Endothelial cell of umbilical vein (primary cell): ENCODE measurements at regions not wholly inside any gene's neighbourhood (a gene's known extent, or its start where the extent isn't known, plus 50 kb on each side); places are given as distances from the start of the nearest gene placed in this dataset.
"Not testable (repeated sequence)": the region's sequence is repeated elsewhere in the genome, so short reads cannot be mapped to it uniquely, and the experiment has no call there.

Experiments
- BruUV-seq: library from RNA; stranded (reverse); fragments of 400-500 nt; replicated peaks from 2 replicates; lab custom pipeline; 2021; lab: Mats Ljungman, UMichigan
- CTCF ChIA-PET: fragments of 300-600, 350-600 bp; sonication (Branson Sonifier 250); formaldehyde crosslinking; loops from one replicate; lab custom pipeline; 2021; ENCODE audit warnings: antibody characterized with exemption, inconsistent platforms; lab: Charles Lee
- POLR2A ChIA-PET: fragments of 300-600, 350-600 bp; sonication (Branson Sonifier 250); formaldehyde crosslinking; loops from one replicate; lab custom pipeline; 2021; ENCODE audit warnings: antibody characterized with exemption, inconsistent platforms; lab: Charles Lee
- DNase-seq: peaks from one replicate; pipeline ENCODE4 v3.0.0-alpha.2; 2011; ENCODE audit warnings: low read depth, low spot score
- FAIRE-seq: peaks from 2 replicates; lab custom pipeline; 2011; peaks lifted over from hg19 to GRCh38; lab: Jason Lieb, UNC
- H2AFZ ChIP-seq: 2 replicates; pipeline ENCODE4 v1.6.0; 2012; ENCODE audit warnings: low read depth, low read length, control low read depth, inconsistent platforms
- H3K27ac ChIP-seq: 2 replicates; pipeline ENCODE4 v1.5.1; 2011; ENCODE audit warnings: low read depth, mild to moderate bottlenecking, control low read depth, low read length, moderate library complexity; ENCODE audit not compliant: insufficient read depth
- H3K27me3 ChIP-seq, 2 experiments: 2 replicates each; pipeline versions ENCODE4 v1.6.0 to v1.6.1; 2011; ENCODE audit warnings: low read length in 2 of 2, mixed read lengths in 1 of 2; ENCODE audit not compliant: control insufficient read depth in 2 of 2, insufficient read depth in 2 of 2
- H3K36me3 ChIP-seq, 2 experiments: 2 replicates in 1 of 2; 3 replicates in 1 of 2; pipeline ENCODE4 v1.5.1; 2011; ENCODE audit warnings: low read length in 2 of 2, mild to moderate bottlenecking in 1 of 2, moderate library complexity in 1 of 2; ENCODE audit not compliant: control insufficient read depth in 2 of 2, insufficient read depth in 2 of 2; ENCODE audit errors: extremely low read depth in 1 of 2
- H3K4me1 ChIP-seq: 3 replicates; pipeline ENCODE4 v1.5.1; 2011; ENCODE audit warnings: mild to moderate bottlenecking, low read length; ENCODE audit not compliant: control insufficient read depth, insufficient read depth; ENCODE audit errors: extremely low read depth
- H3K4me2 ChIP-seq: 2 replicates; pipeline ENCODE4 v1.6.1; 2011; ENCODE audit warnings: low read length, control low read depth, mixed read lengths; ENCODE audit not compliant: insufficient read depth
- H3K4me3 ChIP-seq, 3 experiments: fragments of 200-600 bp in 1 of 3; sonication (generic), shearing (Covaris generic) in 1 of 3; replicated peaks in 1 of 3; 2 replicates each; pipeline ENCODE4 v1.5.1; 2011 to 2016; ENCODE audit warnings: control low read depth in 3 of 3, low read length in 3 of 3, mild to moderate bottlenecking in 2 of 3, inconsistent platforms in 1 of 3, low read depth in 1 of 3, moderate library complexity in 1 of 3; ENCODE audit not compliant: insufficient read depth in 1 of 3
- H3K79me2 ChIP-seq: 2 replicates; pipeline ENCODE4 v1.6.0; 2012; ENCODE audit warnings: low read length, inconsistent platforms; ENCODE audit not compliant: control insufficient read depth, insufficient read depth
- H3K9ac ChIP-seq: replicated peaks from 2 replicates; pipeline ENCODE3; 2011; ENCODE audit warnings: low read length, control low read depth; ENCODE audit not compliant: insufficient read depth; ENCODE audit errors: extremely low read depth
- H3K9me1 ChIP-seq: replicated peaks from 3 replicates; pipeline ENCODE4 v1.6.0; 2011; ENCODE audit warnings: mild to moderate bottlenecking, low read length; ENCODE audit not compliant: control insufficient read depth, insufficient read depth; ENCODE audit errors: extremely low read depth
- H3K9me3 ChIP-seq: replicated peaks from 2 replicates; pipeline ENCODE4 v1.5.1; 2012; ENCODE audit warnings: low read length, inconsistent platforms; ENCODE audit not compliant: control insufficient read depth, insufficient read depth
- H4K20me1 ChIP-seq: replicated peaks from 2 replicates; pipeline ENCODE3; 2011; ENCODE audit warnings: mild to moderate bottlenecking, low read length; ENCODE audit not compliant: control insufficient read depth, insufficient read depth; ENCODE audit errors: extremely low read depth
- EZH2 ChIP-seq: IDR thresholded peaks from 2 replicates; pipeline ENCODE4 v1.6.1; 2012; ENCODE audit warnings: borderline replicate concordance, low read depth, mild to moderate bottlenecking, moderate library complexity, low read length, inconsistent platforms; ENCODE audit not compliant: severe bottlenecking
- FOS ChIP-seq: IDR thresholded peaks from 2 replicates; pipeline ENCODE4 v1.6.1; 2011; ENCODE audit warnings: mild to moderate bottlenecking, low read length, moderate library complexity, borderline replicate concordance; ENCODE audit not compliant: insufficient read depth
- GATA2 ChIP-seq: IDR thresholded peaks from 2 replicates; pipeline ENCODE4 v1.7.0; 2011; ENCODE audit warnings: low read depth, mild to moderate bottlenecking, moderate library complexity, mixed read lengths, low read length; ENCODE audit not compliant: insufficient read length, insufficient read depth
- JUN ChIP-seq: IDR thresholded peaks from 2 replicates; pipeline ENCODE4 v1.6.1; 2011; ENCODE audit warnings: borderline replicate concordance, low read depth; ENCODE audit not compliant: insufficient read length, insufficient read depth
- dilution Hi-C: fragments of 300-500 bp; cut with MboI; formaldehyde crosslinking; loops from one replicate; pipeline ENCODE4 v1.15.0; 2019; ENCODE audit warnings: low sequenced_read_pairs; ENCODE audit not compliant: extremely low pct_ligation_motif_present
- intact Hi-C: fragments of 100-400 bp; cut with micrococcal nuclease; formaldehyde crosslinking; loops from one replicate; pipeline ENCODE4 v1.10.0; 2022
- TF ChIP-seq, protein P1 (sequence below), 2 donors: IDR thresholded peaks; 1 replicate in 1 of 2; 2 replicates in 1 of 2; pipeline ENCODE4 v1.5.1; 2011; ENCODE audit warnings: low read length in 2 of 2, mild to moderate bottlenecking in 2 of 2, moderate library complexity in 2 of 2, control low read depth in 1 of 2, inconsistent platforms in 1 of 2, low read depth in 1 of 2; ENCODE audit not compliant: insufficient read depth in 1 of 2; ENCODE audit errors: extremely low read depth in 1 of 2
- TF ChIP-seq, protein P2 (sequence below): IDR thresholded peaks from 2 replicates; pipeline ENCODE4 v1.6.1; 2011; ENCODE audit not compliant: insufficient read depth, insufficient read length

DNA sequence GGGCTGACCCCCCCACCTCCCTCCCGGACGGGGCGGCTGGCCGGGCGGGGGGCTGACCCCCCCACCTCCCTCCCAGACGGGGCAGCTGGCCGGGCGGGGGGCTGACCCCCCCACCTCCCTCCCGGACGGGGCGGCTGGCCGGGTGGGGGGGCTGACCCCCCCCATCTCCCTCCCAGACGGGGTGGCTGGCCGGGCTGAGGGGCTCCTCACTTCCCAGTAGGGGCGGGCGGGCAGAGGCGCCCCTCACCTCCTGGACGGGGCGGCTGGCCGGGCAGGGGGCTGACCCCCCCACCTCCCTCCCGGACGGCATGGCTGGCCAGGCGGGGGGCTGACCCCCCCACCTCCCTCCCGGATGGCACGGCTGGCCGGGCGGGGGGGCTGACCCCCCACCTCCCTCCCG is 115.7 kb downstream of the MIAT start:
- H3K9me3 ChIP-seq, H3K4me2 ChIP-seq, H3K9me1 ChIP-seq, H3K36me3 ChIP-seq, H3K27ac ChIP-seq, CTCF ChIA-PET, POLR2A ChIA-PET, H3K4me3 ChIP-seq, dilution Hi-C loops, H3K79me2 ChIP-seq, FAIRE-seq, H3K4me1 ChIP-seq, H3K9ac ChIP-seq, H3K27me3 ChIP-seq, intact Hi-C loops, H2AFZ ChIP-seq, DNase-seq, H4K20me1 ChIP-seq, BruUV-seq: not testable (repeated sequence)

DNA sequence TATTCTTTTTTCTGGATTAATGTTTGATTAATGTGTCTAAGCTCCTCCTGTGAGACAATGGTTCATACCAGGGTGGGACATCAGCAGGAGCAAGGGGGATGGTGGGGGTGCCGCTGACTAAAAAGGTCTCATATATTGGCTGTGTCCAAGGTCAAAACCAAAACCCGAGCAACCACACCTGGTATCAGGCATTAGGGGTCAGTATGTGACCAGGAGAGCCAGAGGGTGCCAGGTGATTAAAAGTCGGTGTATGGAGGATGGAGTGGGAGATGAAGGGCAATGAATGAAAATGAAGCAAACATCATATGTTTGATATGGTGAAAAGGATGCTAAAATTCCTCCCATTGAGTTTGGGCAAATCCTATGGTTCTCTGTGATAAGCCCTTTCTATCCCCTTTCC is 118.0 kb downstream of the MIAT start:
- intact Hi-C loops, result no loop called here
- Histone ChIP-seq H3K79me2 (no peaks in the 10 kb centered on the region), H3K27me3 (no peaks in the 10 kb centered on the region), H3K9me3 (no peaks in the 10 kb centered on the region), H3K4me1 (no peaks in the 10 kb centered on the region), H3K9ac (no peak overlapping the region), H3K4me2 (no peak overlapping the region), H4K20me1 (no peaks in the 10 kb centered on the region), H2AFZ (no peak overlapping the region), H3K9me1 (no peaks in the 10 kb centered on the region), H3K4me3 (no peak overlapping the region), H3K27ac (no peak overlapping the region), H3K36me3 (no peaks in the 10 kb centered on the region)
- DNase-seq (no peak), FAIRE-seq (no peak)
- ChIA-PET POLR2A (no interaction called here), CTCF (interaction anchor here (0.8 kb wide), 1 partner anchor 21 kb away, joined by 3 read pairs; no protein-coding TSS in a partner anchor)
- no TSS peak for BruUV-seq
- TF ChIP-seq, protein P1, sequence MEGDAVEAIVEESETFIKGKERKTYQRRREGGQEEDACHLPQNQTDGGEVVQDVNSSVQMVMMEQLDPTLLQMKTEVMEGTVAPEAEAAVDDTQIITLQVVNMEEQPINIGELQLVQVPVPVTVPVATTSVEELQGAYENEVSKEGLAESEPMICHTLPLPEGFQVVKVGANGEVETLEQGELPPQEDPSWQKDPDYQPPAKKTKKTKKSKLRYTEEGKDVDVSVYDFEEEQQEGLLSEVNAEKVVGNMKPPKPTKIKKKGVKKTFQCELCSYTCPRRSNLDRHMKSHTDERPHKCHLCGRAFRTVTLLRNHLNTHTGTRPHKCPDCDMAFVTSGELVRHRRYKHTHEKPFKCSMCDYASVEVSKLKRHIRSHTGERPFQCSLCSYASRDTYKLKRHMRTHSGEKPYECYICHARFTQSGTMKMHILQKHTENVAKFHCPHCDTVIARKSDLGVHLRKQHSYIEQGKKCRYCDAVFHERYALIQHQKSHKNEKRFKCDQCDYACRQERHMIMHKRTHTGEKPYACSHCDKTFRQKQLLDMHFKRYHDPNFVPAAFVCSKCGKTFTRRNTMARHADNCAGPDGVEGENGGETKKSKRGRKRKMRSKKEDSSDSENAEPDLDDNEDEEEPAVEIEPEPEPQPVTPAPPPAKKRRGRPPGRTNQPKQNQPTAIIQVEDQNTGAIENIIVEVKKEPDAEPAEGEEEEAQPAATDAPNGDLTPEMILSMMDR (IDR thresholded peaks at IDR 0.05; ENCODE audit: extremely low read depth in 1 of 2, insufficient read depth in 1 of 2, low read depth in 1 of 2, low read length in 2 of 2), result no peak
- TF ChIP-seq GATA2 (no peak), EZH2 (no peak), FOS (no peak), JUN (no peak)
- TF ChIP-seq, protein P2, sequence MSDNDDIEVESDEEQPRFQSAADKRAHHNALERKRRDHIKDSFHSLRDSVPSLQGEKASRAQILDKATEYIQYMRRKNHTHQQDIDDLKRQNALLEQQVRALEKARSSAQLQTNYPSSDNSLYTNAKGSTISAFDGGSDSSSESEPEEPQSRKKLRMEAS, result no peak
- dilution Hi-C loops, result no loop called here
